Neutrophil (primary cell): ENCODE measurements at regions not wholly inside any gene's neighbourhood (a gene's known extent, or its start where the extent isn't known, plus 50 kb on each side); places are given as distances from the start of the nearest gene placed in this dataset.

Experiments
- H3K27ac ChIP-seq: fragments of 200-600 bp; sonication (generic); 2 replicates; pipeline ENCODE4 v1.5.1; 2016; ENCODE audit warnings: mild to moderate bottlenecking, moderate library complexity
- H3K27me3 ChIP-seq: fragments of 200-600 bp; sonication (generic); 2 replicates; pipeline ENCODE4 v1.6.0; 2016; ENCODE audit warnings: mild to moderate bottlenecking
- H3K36me3 ChIP-seq: fragments of 200-600 bp; sonication (generic); 2 replicates; pipeline ENCODE4 v1.5.1; 2017
- H3K4me1 ChIP-seq, 2 experiments: fragments of 200-600 bp in 1 of 2; sonication (generic) in 1 of 2; 1 replicate in 1 of 2; 2 replicates in 1 of 2; pipeline versions ENCODE4 v1.5.1 to v1.6.1; 2013 to 2016; ENCODE audit warnings: low read depth in 1 of 2, low read length in 1 of 2, mild to moderate bottlenecking in 1 of 2, moderate library complexity in 1 of 2; ENCODE audit not compliant: control insufficient read depth in 1 of 2, insufficient read depth in 1 of 2
- H3K4me3 ChIP-seq, 2 experiments: fragments of 200-600 bp in 1 of 2; sonication (generic) in 1 of 2; 1 replicate in 1 of 2; 2 replicates in 1 of 2; pipeline ENCODE4 v1.5.1; 2013 to 2016; ENCODE audit warnings: low read depth in 1 of 2, low read length in 1 of 2, mild to moderate bottlenecking in 1 of 2, moderate library complexity in 1 of 2
- H3K9me3 ChIP-seq: fragments of 200-600 bp; sonication (generic); 2 replicates; pipeline ENCODE4 v1.5.1; 2016
- TF ChIP-seq, protein P1 (sequence below): fragments of 200-600 bp; sonication (generic); IDR thresholded peaks from 2 replicates; pipeline ENCODE4 v1.5.1; 2016; ENCODE audit warnings: antibody characterized with exemption

DNA sequence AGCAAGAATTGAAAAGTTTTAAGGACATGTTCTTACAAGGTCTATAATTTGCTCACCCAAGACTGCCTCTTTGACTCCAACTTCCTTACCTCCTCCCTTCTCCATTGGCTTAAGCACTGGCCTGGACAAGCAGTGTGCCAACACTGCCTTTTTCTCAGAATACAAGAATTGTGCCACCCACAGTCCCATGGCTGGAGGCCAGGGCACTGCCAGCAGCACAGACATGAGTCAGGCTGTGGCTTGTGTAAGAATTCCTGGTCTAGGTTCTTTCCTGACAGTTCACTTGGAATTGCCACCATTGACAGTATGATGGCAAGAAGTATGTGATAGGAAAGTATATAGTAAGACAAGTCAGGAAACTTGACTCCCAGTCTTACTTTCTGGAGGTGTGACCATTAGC lies 202.7 kb upstream of the MARCKS start:
- Histone ChIP-seq H3K27me3 (no peaks in the 10 kb centered on the region), H3K4me3 (no peak overlapping the region), H3K27ac (no peak overlapping the region), H3K36me3 (no peaks in the 10 kb centered on the region), H3K4me1 (peaks cover 7 to 8% of the 10 kb centered on the region in 2 experiments), H3K9me3 (no peaks in the 10 kb centered on the region)
- TF ChIP-seq, protein P1, sequence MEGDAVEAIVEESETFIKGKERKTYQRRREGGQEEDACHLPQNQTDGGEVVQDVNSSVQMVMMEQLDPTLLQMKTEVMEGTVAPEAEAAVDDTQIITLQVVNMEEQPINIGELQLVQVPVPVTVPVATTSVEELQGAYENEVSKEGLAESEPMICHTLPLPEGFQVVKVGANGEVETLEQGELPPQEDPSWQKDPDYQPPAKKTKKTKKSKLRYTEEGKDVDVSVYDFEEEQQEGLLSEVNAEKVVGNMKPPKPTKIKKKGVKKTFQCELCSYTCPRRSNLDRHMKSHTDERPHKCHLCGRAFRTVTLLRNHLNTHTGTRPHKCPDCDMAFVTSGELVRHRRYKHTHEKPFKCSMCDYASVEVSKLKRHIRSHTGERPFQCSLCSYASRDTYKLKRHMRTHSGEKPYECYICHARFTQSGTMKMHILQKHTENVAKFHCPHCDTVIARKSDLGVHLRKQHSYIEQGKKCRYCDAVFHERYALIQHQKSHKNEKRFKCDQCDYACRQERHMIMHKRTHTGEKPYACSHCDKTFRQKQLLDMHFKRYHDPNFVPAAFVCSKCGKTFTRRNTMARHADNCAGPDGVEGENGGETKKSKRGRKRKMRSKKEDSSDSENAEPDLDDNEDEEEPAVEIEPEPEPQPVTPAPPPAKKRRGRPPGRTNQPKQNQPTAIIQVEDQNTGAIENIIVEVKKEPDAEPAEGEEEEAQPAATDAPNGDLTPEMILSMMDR = no peak

DNA sequence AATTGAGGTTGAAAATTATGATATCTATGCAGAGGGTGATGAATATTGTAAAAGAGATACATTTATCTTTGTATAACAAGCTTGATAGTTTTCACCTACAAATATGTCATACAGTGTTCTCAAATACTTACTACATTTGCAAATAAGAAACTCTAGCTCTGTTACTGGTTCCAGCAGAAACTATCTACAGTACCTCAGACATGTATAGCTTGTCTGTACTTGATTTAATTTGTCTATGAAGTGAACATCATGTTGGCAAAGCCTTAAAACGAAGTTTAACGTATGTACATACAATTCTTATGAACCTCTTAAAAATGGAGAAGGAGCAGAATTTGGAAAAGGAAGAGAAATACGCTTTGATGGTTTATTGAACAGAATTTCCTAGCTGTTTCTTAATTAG lies 201.4 kb upstream of the MARCKS start:
- Histone ChIP-seq H3K27me3 (no peaks in the 10 kb centered on the region), H3K36me3 (no peaks in the 10 kb centered on the region), H3K9me3 (no peaks in the 10 kb centered on the region), H3K4me1 (peaks cover 6 to 7% of the 10 kb centered on the region in 2 experiments), H3K4me3 (no peak overlapping the region), H3K27ac (no peak overlapping the region)
- TF ChIP-seq, protein P1 = no peak

DNA sequence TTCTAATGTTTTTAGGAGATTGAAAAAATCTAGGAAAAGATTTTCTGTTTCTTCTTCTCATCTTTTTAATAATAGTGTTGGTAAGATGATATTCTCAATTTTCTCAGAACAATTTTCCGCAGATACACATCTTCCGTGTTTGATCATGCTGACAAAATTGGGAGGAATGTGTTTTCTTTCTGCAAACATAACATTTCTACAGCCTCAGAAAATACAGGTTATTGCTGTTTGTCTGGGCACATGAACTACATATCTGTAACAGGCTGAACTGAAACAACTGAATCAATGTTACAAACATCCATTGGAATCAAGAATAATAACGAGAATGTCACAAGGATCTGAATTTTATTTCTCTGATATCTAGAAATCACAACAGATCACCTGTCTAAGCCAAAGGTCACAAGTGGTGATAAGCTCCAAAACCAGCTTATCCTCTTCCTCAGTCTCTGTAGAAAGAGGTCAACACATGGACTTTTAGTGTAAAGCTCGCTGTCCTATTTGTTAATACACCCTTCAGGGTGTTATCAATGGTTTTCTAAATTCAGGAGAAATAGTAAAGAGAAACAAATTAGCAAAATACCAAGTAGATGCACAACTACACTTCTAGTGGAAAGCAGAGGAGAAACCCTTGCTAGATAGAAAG lies 197.3 kb upstream of the MARCKS start:
- Histone ChIP-seq H3K4me3 (no peak overlapping the region), H3K27me3 (no peaks in the 10 kb centered on the region), H3K27ac (no peak overlapping the region), H3K9me3 (no peaks in the 10 kb centered on the region), H3K4me1 (peaks cover 0 to 9% of the 10 kb centered on the region in 2 experiments), H3K36me3 (no peaks in the 10 kb centered on the region)
- TF ChIP-seq, protein P1 = no peak

DNA sequence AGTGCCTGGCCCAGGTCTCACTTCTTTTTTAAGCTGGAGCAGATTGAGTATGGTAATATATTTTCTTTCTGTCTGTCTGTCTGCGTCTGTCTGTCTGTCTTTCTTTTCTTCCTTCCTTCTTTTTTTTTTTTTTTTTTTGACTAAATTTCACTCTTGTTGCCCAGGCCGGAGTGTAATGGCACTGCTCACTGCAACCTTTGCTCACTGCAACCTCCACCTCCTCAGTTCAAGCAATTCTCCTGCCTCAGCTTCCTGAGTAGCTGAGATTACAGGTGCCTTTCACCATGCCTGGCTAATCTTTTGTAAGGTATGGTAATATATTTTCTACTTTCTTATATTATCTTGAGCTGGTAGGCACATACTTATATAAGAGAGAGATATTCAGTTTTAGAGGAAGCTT lies 196.3 kb upstream of the MARCKS start:
- Histone ChIP-seq H3K27ac (no peak overlapping the region), H3K9me3 (no peaks in the 10 kb centered on the region), H3K27me3 (no peaks in the 10 kb centered on the region), H3K4me1 (peaks cover 0 to 9% of the 10 kb centered on the region in 2 experiments), H3K4me3 (no peak overlapping the region), H3K36me3 (no peaks in the 10 kb centered on the region)
- TF ChIP-seq, protein P1 = no peak

DNA sequence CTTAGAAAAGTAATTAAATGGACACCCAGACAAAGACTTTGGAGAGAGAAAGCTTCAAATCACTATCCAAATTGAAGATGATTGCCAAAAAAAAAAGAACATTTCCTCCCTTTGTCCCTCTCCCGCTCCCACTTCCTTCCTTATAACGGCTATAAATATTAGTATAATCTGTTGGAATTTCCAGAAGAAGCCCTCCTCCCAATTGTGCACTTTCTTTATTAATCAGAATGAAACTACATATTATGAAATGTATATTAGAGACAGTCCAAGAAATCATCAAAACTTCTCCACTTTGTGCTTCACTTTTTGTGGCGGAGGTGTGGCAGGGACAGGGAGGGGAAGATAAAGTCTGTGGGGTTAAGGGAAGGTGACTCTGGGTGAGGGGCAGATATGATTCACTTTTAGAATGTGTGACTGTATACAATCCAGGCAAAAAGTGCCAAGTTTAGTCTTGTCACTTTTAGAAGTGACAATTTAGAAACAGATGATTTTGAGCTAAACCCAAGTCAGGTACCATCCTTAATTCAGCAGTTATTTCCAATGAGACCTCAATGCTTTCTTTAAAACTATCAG lies 195.0 kb upstream of the MARCKS start:
- TF ChIP-seq, protein P1 = no peak
- H3K4me1 ChIP-seq = peaks cover 0 to 9% of the 10 kb centered on the region in 2 experiments
- H3K4me3 ChIP-seq = no peak overlapping the region
- H3K9me3 ChIP-seq = no peaks in the 10 kb centered on the region
- no peak overlapping the region for H3K27ac ChIP-seq
- H3K27me3 ChIP-seq = no peaks in the 10 kb centered on the region
- H3K36me3 ChIP-seq = no peaks in the 10 kb centered on the region
